ENCODE measurements at regions not wholly inside any gene's neighbourhood (a gene's known extent, or its start where the extent isn't known, plus 50 kb on each side); places are given as distances from the start of the nearest gene placed in this dataset.

DNA sequence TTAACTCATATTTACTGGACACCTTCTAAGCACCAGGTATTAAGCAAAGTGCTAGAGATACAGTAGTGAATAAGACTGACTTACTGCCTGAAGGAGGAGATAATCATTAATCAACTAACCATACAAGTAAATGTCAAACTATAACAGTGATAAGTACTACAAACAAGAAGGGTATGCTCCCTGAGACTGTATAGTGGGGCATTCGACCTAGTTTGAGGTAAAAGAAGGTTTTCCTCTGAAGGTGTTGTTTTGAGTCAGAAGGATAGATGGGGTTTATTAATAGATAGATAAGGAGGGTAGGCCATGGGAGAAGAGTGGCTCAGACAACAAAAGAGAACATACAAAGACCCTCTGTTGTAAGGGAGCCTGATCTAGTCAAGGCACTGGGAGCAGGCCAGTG, 105.4 kb downstream of the DDIT4L start:
- no peak for DNase-seq (ENCODE audit: low spot score)

DNA sequence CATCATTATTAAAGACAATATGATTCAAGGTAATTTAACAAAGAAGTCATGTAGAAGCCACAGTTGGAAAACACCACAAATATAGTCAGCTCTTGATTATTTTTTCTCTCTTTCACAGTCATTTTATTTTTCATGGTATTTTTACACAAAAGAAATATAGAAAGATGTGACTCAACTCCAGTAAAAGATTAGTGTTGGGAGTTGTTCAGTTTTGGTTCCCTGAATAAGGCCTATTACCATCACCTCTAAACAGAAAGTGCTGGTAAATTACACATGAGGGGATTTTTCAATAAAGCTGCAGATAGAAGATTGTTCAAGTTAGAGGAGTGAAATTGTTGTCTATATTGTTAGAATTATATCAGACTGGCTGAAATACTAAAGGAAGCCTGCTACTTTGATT, 107.0 kb downstream of the DDIT4L start:
- no peak for DNase-seq (ENCODE audit: low spot score)

DNA sequence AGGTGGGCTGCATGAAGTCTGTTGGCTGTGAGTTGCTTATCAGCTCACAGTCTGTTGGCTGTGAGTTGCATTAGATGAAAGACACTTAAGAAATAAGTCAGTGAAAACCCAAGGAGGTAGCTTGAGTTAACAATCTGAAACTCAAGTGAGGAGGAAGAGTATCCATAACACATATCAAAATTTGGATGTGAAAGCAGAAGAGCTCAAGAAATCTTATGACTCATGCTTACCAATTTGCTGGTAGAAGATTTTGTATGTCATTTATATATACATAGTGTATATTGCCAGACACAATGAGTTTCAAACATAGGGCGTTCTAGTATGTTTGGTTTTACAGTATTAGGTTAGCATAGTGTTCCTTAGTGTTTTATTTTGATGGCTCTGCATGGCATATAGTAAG, 107.4 kb downstream of the DDIT4L start:
- no peak for DNase-seq (ENCODE audit: low spot score)

DNA sequence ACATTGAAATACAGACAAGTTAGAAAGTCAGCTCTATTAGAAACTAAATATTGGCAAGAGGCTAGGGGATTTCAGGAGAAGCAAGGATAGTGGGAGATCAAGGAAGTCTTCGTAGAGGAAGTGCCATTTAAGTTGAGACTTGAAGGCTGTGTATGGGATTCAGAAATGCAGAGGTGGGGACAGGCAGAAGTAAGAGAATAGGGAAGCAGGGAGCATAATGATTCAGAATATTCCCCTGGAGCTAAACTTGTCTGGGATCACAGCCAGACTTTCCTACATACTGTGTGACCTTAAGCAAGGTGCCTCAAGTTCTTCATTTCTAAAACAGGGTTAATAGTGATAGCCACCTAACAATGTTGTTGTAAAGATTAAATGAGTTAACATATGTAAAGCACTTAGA, 108.8 kb downstream of the DDIT4L start:
- no peak for DNase-seq (ENCODE audit: low spot score)

DNA sequence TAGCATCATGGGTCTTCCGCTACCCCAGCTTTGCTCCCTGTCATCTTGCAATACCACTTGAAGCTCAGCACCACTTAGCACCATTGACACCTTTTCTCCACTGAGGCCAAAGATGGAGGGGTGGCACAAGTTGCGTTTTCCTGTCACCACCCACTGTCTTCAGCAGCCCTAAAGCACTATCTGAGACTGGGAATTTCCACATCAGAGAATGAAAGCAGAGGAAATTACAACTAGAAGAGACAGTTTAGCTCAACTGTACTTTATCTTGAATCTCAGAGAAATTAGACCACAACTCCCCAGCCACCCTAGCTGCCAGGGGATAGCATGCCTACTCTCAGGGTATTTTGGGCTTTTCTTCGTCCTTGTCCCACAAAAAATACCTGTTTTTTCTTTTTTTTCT, 111.0 kb downstream of the DDIT4L start:
- no peak for DNase-seq (ENCODE audit: low spot score)

DNA sequence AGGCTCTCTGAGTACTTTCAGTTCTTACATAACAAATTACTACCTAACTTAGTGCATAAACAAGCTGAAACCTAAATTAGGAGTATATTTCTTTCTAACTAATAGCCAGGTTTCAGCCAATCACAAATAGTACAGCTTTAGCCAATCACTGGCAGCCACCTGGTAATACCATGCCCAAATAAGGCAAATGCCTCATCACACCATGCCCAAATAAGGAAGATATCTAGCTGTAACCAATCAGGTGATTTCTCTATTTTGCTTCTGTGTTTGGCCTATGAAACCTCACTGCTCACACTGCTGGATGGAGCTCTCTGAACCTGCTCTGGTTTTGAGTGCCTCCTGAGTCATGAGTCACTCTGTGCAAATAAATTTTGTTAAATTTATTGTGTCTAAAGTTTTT, 113.5 kb downstream of the DDIT4L start:
- DNase-seq (ENCODE audit: low spot score), result no peak

DNA sequence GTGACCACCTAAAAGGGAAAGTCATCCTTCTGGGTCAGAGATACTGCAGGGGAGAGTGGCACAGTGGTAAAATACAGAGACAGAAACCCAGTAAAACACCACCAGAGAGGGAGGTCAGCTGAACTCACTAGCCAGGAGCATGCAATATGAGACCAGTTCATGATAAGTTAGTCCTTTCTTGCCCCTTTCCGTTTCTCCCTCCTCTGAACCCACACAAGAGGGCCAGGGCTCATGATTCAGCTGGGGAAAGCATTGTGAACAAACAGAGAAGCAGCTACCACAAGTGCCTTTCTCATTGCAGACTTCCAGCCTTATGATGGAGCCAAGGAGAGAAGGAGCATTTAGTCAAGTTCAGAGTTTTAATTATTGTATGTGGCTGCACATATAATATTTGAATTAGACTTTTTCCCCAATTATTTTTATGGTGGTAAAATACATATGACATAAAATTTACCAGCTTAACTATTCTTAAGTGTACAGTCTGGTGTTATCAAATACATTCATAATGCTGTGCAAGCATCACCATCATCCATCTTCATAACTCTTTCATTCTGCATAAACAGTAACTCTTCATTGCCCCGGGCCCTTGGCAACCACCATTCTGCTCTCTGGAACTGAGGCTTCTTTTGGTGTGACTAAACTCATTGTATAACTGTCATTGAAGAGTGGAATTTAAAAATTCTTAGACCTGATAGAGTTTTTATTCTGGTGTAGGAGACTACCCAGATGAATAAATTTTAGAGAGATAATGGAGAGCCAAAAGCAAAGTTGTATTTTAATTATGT, 114.6 kb downstream of the DDIT4L start:
- DNase-seq (ENCODE audit: low spot score), result no peak

DNA sequence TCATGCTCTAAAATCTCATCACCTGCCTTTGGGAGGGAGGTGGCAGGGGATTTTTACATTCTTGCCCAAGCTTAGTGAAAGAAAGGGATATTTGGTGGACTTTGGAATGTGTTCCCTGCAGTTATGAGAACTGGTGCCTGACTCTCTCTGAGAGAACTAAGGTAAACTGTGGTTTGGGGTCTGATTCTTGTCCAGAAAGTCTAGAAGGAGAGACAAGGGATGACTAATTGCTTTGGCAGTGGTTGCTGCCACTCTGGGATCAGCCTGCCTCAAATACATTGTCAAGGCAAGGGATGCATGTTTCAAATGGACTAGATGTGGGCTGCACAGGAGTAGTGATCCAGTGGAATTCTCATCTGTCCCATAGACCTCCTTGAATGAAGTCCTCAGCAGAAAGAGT, 115.2 kb downstream of the DDIT4L start:
- no peak for DNase-seq (ENCODE audit: low spot score)

DNA sequence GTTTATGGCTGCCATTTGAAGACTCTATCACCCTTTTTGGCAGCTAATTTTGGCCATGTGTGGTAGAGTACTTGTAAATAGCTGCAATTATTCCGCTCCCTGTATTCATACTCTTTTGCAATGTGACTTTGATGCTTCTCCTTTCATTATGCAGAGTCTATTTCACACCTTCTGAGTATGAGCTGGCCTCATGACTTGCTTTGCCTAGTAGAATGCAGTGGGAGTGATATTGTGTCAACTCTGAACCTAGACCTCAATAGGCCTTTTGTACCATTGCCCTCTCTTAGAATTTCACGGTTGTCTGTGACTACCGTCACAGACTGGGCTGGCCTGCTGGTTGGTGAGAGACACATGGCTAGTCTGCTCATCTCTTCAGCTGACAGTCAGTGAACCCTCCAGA, 118.8 kb downstream of the DDIT4L start:
- DNase-seq (ENCODE audit: low spot score), result no peak

DNA sequence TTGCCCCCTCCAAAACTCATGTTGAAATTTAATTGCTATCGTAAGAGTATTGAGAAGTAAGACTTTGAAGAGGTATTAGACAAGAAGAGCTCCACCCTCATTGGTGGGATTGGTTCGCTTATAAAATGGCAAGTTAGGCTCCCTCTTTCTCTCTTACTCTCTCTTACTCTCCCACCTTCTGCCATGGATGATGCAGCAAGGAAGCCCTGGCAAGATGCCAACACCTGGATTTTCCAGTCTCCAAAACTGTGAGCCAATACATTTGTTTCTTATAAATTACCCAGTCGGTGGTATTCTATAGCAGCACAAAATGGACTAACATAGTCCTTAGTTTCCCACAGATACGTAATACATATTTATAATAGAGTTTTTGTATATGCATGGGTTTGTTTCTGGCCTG, 119.4 kb downstream of the DDIT4L start:
- no peak for DNase-seq (ENCODE audit: low spot score)

DNA sequence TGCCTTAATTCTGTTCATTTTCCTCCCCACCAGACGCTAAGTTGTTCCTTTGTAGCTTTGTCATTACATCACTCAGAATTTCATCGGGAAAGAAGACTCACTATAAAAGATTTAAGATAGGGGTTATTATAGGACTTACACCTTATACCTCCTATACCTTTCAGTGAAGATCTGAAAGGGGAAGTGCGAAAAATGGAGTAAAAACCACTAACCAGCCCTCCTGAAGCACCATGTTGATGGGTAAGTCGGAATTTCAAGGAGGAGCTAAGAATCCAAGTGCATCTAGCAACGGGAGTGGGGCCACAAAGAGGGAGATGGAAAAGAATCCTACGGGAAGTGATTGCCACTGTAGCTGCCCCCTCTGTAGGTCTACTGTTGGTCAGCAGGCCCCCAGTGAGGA, 119.1 kb upstream of the H2AZ1 start:
- DNase-seq (ENCODE audit: low spot score), result no peak

DNA sequence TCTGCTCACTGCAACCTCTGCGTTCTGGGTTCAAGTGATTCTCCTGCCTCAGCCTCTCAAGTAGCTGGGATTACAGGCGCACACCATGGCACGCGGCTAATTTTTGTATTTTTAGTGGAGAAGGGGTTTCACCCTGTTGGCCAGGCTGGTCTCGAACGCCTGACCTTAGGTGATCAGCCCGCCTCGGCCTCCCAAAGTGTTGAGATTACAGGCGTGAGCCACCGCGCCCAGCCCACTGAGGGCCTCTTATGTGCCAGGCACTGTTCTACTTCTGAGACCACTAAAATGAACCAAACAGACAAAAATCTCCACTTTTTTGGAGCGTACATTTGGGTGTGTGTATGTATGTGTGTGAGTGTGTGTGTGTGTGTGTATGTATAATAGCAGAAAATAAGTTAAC, 117.2 kb upstream of the H2AZ1 start:
- no peak for DNase-seq (ENCODE audit: low spot score)

DNA sequence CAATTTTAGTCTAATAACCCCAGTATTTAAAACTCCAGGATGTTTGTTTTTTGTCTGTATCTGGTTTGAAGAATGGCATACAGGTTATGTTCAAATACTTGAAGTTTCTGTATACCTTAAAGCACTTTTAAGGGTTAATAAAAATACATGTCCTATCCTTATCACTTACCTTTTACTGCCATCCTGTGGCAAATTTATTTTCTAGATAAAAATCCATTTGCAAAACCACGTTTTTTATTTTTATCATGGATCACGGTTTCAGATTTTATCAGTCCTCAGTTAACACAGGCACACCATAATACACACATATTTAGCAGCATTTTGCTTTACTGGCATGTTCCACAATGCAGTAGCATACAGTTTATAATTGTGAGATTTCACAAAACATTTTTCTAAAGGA, 113.3 kb upstream of the H2AZ1 start:
- no peak for DNase-seq (ENCODE audit: low spot score)

DNA sequence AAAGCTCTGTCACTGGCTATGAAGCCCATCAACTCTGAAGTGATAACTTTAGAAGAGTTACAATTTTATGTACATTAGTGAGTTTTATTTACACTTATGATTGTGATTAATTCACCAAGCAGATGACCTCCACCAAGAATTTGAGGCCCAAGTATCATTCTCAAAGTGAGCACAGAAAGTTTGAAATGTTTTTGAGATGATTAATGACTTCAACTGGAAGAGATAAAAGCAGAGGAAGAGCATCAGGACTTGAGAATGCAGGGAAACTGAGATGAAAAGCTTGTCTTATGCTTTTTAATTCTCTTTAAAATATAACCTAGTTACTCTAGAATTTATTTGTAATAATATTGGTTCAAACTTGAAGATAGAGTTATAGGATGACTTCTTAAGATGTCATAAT, 112.8 kb upstream of the H2AZ1 start:
- no peak for DNase-seq (ENCODE audit: low spot score)

DNA sequence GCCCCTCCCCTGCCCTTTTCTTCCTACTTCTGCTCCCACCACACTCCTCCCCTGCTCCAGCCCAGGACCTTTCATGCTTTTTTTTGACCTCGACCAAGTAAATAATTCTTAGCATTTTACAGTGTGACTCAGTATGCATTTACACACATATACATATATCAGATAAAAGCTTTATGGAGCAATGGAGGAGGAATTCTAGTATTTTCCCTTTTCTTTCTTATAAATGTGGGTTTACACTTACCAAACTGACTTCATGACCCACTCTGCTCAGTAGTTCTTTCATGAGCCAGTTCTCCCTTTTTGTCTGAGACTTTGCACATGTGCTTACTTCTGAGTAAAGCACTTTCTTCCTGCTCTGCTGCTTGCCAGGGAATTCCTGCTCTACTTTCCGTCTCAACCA, 111.8 kb upstream of the H2AZ1 start:
- DNase-seq (ENCODE audit: low spot score), result no peak

DNA sequence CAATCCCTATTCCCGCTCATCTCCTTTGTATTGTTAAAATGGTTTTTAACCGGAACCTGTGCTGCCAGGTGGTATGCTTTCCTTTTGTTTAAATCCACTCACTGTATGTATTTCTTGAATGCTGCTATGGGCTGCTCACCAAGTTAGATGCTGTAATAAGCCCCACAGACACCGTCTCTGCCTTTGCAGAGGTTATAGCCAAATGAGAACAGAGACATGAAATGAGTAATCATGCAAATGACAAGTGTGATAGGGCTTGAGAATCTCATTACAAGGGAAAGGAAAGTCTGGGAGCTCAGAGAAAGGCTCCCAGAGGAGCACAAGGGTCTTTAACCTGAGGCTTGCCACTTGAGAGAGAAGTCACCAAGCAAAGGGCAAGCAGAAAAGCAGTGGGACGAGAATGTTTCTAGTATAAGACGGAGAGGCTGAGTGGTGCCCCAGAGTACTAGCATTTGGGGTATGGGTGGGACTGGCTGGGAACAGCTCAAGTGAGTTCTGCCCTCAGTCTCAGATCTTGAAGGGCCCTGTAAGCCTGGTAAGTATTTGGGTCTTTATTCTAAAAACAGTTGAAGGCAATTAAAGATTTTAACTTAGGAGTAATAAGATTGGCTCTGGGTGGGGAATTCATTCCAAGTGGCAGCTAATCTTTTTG, 110.8 kb upstream of the H2AZ1 start:
- DNase-seq (ENCODE audit: low spot score), result no peak

DNA sequence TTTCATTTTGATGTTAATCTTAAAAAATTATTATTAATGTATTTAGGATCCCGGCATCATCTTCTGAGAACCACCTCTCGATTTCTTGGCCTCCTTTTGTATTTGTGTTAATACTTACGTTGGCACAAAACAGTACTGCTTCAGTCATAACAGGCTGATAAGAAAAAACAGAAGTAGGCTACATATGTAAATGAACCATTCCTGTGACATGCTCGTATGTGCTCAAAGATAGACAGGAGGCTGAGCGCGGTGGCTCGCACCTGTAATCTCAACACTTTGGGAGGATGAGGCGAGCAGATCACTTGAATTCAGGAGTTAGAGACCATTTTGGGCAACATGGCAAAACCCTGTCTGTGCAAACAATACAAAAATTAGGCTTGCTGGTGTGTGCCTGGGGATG, 109.4 kb upstream of the H2AZ1 start:
- no peak for DNase-seq (ENCODE audit: low spot score)

DNA sequence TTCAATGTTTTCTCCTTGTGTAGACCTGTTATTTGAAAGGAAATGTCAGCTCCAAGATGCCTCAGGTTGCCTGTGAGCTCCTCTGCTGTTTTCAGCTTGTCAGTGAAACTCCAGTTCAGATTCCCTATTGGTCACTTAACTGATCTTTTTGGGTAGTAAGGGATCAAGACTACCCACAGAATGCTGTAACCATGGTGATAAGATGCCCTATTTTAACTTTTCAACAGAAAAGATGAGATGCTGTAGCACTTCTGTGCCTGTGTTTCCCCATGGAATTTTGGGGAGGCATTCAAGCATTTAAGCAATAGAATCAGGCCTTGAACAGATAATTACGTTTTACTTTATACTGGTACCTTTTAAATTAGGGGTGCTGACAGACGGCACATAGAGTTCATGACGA, 106.6 kb upstream of the H2AZ1 start:
- no peak for DNase-seq (ENCODE audit: low spot score)

DNA sequence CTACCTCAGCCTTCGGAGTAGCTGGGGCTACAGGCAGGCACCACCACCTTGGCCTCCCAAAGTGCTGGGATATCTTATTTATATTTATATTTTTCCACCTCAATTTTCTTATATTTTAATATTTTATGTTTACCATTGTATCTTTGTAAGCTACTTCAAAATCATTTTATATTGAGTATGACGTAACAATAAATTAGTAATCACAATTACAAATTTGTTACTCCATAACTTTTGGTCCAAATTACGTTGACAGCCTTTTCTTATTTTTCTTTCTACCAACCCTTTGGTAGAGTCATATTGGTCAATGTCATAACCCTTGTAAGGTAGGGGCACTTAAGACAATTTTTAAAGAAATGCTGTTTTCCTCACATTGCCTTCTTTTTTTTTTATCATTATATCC, 104.0 kb upstream of the H2AZ1 start:
- DNase-seq (ENCODE audit: low spot score), result no peak

DNA sequence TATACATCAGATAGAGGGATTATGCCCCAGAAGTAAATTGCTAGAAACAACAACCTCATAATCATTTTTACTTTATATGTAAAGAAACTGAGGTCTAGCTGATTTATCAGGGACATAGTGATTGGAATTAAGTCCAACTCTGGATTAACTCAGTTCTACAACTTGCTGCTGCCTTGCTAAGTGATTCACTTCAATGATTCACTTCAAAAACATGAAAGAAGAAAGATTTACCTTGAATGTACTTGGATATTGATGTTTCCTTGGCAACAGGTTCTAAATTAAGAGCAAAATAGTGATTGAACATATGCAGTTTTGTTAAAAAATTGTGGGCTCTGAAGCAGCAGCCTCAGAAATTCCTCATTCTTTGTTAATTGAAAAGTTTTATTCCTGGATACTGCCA, 99.8 kb upstream of the H2AZ1 start:
- no peak for DNase-seq (ENCODE audit: low spot score)

DNA sequence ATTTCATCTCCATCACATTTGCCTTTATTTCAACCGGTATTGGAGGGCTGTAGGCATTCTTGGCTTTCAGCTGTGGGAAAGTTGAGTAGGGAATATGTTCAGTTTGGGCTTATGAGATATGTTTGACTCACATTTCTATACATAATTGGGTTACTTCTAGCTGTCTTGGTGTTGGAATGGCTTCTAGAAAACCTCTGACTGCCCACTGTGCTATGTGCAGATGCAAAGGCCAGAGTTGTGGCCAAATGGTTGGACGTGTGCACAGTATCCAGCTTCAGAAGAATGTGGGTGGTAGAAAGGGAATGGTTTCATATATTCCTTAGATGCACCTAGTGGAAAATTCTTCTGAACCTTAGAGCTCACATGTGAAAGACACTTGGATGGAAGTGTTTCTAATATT, 92.6 kb upstream of the H2AZ1 start:
- DNase-seq (ENCODE audit: low spot score), result no peak

DNA sequence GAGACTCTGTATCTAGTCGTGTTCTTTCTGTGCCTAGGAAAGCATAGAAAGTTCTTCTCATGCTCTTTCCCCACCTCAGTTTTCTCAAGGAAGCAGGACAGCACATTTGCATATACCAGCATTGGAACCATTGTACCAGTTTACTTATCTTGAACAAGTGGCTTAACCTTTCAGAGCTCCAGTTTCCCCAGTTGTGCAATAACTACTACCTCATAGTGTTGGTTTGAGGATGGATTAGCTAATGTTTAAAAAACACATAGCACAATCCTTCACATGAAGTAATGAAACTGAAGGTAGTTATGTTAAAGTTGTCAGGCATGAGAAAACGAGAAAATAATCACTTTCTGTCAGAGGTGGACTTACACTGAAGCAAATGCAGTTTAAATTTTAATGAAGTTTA, 92.2 kb upstream of the H2AZ1 start:
- DNase-seq (ENCODE audit: low spot score), result no peak

DNA sequence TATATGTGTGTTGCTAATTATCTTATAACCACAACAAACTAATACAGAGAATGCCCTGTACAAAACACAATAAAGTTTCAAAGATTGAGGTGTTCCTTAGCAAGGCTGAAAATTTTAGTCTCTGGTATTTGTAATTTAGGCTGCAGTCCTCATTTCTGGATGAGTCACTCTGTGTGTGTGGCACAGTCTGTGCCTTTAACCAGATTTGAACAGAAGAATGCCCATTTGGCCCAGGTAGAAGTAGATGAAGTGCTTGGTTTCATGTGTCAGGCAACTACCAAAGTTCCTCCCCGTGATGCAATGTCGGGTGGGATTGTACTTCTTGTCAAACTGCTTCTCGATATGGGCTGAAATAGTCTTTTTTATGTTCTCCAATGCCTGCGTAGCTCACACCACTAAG, 91.6 kb upstream of the H2AZ1 start:
- no peak for DNase-seq (ENCODE audit: low spot score)

All from SK-N-DZ (cell line).